Keratinocyte (primary cell): ENCODE measurements at regions not wholly inside any gene's neighbourhood (a gene's known extent, or its start where the extent isn't known, plus 50 kb on each side); places are given as distances from the start of the nearest gene placed in this dataset.

Experiments used
- EZH2 ChIP-seq: IDR thresholded peaks from one replicate; pipeline ENCODE4 v1.6.1; 2012; ENCODE audit warnings: inconsistent platforms, mild to moderate bottlenecking, low read length, moderate library complexity
- TF ChIP-seq, protein P1 (sequence below), 3 experiments: IDR thresholded peaks in 1 of 3; conservative IDR thresholded peaks in 1 of 3; optimal IDR thresholded peaks in 1 of 3; 2 replicates in 2 of 3; 3 replicates in 1 of 3; pipeline versions ENCODE3 to v1.5.1; 2011; ENCODE audit warnings: low read length in 3 of 3, mild to moderate bottlenecking in 3 of 3, moderate library complexity in 2 of 3, control low read depth in 1 of 3, inconsistent platforms in 1 of 3; ENCODE audit not compliant: insufficient read depth in 2 of 3; ENCODE audit errors: extremely low read depth in 1 of 3

DNA sequence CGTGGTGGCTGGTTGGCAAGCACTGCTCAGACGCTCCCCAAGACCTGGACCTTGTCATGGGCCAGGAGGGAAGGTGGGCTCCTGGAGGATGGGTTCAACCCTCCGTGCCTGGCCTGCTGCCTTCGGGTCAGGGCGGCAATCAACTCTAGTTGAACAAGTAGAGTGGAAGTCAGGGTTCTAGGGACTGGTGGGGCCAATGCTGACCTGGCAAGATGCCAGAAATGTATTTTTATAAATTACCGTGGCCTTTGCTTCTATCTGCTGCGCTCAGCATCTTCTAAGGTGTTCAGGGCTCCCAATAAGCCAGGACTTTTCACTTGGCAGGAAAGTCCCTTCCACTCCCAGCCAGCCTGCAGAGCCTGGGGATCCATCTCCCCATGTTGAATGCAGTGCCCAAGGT, 207.1 kb upstream of the N4BP1 start:
- TF ChIP-seq, protein P1, sequence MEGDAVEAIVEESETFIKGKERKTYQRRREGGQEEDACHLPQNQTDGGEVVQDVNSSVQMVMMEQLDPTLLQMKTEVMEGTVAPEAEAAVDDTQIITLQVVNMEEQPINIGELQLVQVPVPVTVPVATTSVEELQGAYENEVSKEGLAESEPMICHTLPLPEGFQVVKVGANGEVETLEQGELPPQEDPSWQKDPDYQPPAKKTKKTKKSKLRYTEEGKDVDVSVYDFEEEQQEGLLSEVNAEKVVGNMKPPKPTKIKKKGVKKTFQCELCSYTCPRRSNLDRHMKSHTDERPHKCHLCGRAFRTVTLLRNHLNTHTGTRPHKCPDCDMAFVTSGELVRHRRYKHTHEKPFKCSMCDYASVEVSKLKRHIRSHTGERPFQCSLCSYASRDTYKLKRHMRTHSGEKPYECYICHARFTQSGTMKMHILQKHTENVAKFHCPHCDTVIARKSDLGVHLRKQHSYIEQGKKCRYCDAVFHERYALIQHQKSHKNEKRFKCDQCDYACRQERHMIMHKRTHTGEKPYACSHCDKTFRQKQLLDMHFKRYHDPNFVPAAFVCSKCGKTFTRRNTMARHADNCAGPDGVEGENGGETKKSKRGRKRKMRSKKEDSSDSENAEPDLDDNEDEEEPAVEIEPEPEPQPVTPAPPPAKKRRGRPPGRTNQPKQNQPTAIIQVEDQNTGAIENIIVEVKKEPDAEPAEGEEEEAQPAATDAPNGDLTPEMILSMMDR (optimal IDR thresholded peaks at IDR 0.05 in 1 of 3, IDR thresholded peaks at IDR 0.05 in 1 of 3, conservative IDR thresholded peaks at IDR 0.05 in 1 of 3; ENCODE audit: extremely low read depth in 1 of 3, insufficient read depth in 2 of 3, low read length in 3 of 3) = no peak
- TF ChIP-seq EZH2 = no peak
